OCI-LY3 (cell line): ENCODE measurements at regions not wholly inside any gene's neighbourhood (a gene's known extent, or its start where the extent isn't known, plus 50 kb on each side); places are given as distances from the start of the nearest gene placed in this dataset.

Experiments
- H2AFZ ChIP-seq: fragments of 200-600, 300-600 bp; shearing (Covaris generic); 2 replicates; pipeline ENCODE4 v1.6.0; 2014; ENCODE audit warnings: antibody characterized with exemption, low read depth, low read length
- H3K27ac ChIP-seq: fragments of 200-600, 300-600 bp; sonication (generic); 2 replicates; pipeline ENCODE4 v1.5.1; 2014; ENCODE audit warnings: mild to moderate bottlenecking, low read length, moderate library complexity, mixed read lengths
- H3K27me3 ChIP-seq: fragments of 200-600, 300-600 bp; sonication (generic); 2 replicates; pipeline ENCODE4 v1.6.1; 2014; ENCODE audit warnings: low read depth, low read length, mixed read lengths
- H3K36me3 ChIP-seq: fragments of 200-600, 300-600 bp; sonication (generic); replicated peaks from 2 replicates; pipeline ENCODE3; 2014; ENCODE audit warnings: low read depth, low read length, mixed read lengths
- H3K4me1 ChIP-seq: fragments of 300-600, 200-600 bp; sonication (generic); 2 replicates; pipeline ENCODE4 v1.6.1; 2014; ENCODE audit warnings: low read length, mixed read lengths
- H3K4me2 ChIP-seq: fragments of 200-600, 300-600 bp; sonication (generic); 2 replicates; pipeline ENCODE4 v1.6.1; 2014; ENCODE audit warnings: low read length, mixed read lengths
- H3K4me3 ChIP-seq: fragments of 300-600, 200-600 bp; sonication (generic); 2 replicates; pipeline ENCODE4 v1.5.1; 2014; ENCODE audit warnings: antibody characterized with exemption, mild to moderate bottlenecking, low read length, moderate library complexity
- H3K79me2 ChIP-seq: fragments of 300-600, 200-600 bp; shearing (Covaris generic); 2 replicates; pipeline ENCODE4 v1.6.1; 2014; ENCODE audit warnings: mild to moderate bottlenecking, low read length, mixed read lengths
- H3K9ac ChIP-seq: fragments of 300-600, 200-600 bp; shearing (Covaris generic); 2 replicates; pipeline ENCODE4 v1.6.0; 2014; ENCODE audit warnings: mild to moderate bottlenecking, low read length, moderate library complexity
- H3K9me3 ChIP-seq: fragments of 200-600, 300-600 bp; shearing (Covaris generic); 2 replicates; pipeline ENCODE4 v1.6.1; 2014; ENCODE audit warnings: low read length, mixed read lengths; ENCODE audit not compliant: insufficient read depth
- H4K20me1 ChIP-seq: fragments of 200-600, 300-600 bp; sonication (generic); 2 replicates; pipeline ENCODE4 v1.6.1; 2016; ENCODE audit warnings: low read length, mixed read lengths; ENCODE audit not compliant: insufficient read depth
- CTCF ChIP-seq: fragments of 200-600, 300-600 bp; sonication (generic); IDR thresholded peaks from 2 replicates; pipeline ENCODE4 v1.5.1; 2014; ENCODE audit warnings: antibody characterized with exemption, low read length, low read depth
- EZH2phosphoT487 ChIP-seq: fragments of 200-600 bp; shearing (Covaris generic); IDR thresholded peaks from 2 replicates; pipeline ENCODE4 v1.6.1; 2018; ENCODE audit warnings: antibody characterized with exemption, mixed run types, low read depth

DNA sequence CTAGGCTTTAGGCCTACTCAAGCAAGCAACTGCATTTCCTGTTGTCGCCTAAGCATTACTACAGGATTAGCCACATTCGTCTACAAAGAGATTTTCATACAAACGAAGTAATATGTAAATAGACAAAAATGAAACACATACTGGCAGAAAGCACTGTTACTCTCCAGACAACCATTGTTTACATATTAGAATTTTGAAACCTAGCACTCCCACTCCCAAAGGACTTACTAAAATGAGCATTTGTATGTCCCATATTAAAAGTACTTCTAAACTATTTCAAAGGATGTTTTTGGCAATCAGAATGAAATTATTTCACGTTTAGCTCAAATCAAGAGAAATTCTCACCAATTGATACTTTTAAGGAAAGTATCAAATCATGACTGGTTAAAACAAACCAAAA is 570.8 kb downstream of the PRR32 start:
- no peaks in the 10 kb centered on the region for H3K9me3 ChIP-seq
- no peak overlapping the region for H3K27ac ChIP-seq
- H4K20me1 ChIP-seq: no peaks in the 10 kb centered on the region
- H3K4me3 ChIP-seq: no peak overlapping the region
- H3K79me2 ChIP-seq: no peaks in the 10 kb centered on the region
- TF ChIP-seq EZH2phosphoT487: no peak
- no peak for TF ChIP-seq CTCF
- H2AFZ ChIP-seq: no peak overlapping the region
- no peak overlapping the region for H3K4me2 ChIP-seq
- no peaks in the 10 kb centered on the region for H3K36me3 ChIP-seq
- H3K9ac ChIP-seq: no peak overlapping the region
- H3K27me3 ChIP-seq: no peaks in the 10 kb centered on the region
- H3K4me1 ChIP-seq: no peaks in the 10 kb centered on the region

- no peak for TF ChIP-seq EZH2phosphoT487
- TF ChIP-seq CTCF: no peak
- Histone ChIP-seq H3K4me2 (no peak overlapping the region), H3K4me3 (no peak overlapping the region), H3K9ac (no peak overlapping the region), H3K27ac (no peak overlapping the region), H3K27me3 (no peaks in the 10 kb centered on the region), H3K36me3 (no peaks in the 10 kb centered on the region), H4K20me1 (no peaks in the 10 kb centered on the region), H3K4me1 (no peaks in the 10 kb centered on the region), H3K79me2 (no peaks in the 10 kb centered on the region), H3K9me3 (no peaks in the 10 kb centered on the region), H2AFZ (no peak overlapping the region)
Measured at GRCh38 chrX:127389900-127390299, 570.4 kb downstream of the PRR32 start.
